Fibroblast of skin of back (primary cell): ENCODE measurements at regions not wholly inside any gene's neighbourhood (a gene's known extent, or its start where the extent isn't known, plus 50 kb on each side); places are given as distances from the start of the nearest gene placed in this dataset.

Experiments used
- DNase-seq: peaks from one replicate; pipeline ENCODE4 v3.0.0-alpha.2; 2013

DNA sequence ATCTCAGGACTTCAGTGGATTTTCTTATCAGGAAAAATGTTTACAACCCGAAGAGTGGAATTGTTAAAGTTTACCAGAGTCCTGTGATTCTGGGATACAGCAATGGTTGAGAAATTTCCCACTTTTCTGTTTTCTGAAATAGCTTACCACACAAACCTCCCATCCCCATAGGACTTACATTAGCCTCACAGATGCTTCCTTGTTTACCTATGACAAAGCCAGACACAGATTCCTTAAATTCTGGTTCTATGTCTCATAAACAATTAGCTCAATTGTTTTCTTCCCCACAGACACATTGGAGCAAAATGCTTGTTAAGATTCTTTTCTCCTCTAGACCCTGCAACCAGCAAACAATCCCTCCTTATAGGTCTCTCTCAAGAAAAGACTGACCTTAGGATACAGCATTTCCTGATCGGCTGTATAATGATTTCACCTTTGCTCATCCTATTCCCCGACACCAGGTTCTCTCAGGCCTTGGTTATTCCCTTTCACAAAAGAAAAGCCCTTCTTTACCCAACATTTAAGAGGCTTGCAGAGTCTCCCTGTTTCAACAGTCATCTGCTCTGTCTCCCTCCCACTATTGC is 886.2 kb downstream of the ARAP2 start:
- no peak for DNase-seq

DNA sequence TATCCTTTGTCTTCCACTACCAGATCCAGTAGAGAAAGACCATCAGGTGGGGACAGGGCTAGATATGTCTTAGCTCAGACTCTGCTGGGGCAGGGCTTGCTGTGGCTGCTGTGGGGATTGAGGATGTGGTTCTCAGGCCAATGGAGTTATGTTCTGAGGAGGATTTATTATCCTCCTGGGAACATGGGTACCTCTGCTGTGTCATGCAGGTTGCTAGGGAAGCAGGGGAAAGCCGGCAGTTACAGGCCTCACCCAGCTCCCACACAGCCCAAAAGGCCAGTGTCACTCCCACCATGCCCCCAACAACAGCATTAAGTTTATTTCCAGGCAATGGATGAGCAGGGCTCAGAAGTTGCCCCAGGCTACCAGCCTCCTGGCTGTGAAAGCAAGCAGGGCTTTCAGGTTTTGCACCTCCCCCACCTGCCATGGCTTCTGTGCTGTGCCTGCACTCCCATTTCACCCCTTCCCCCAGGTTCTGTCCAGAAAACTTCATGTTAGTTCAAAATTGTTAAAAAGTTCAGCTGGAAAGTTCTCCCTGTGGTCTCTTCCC is 879.9 kb downstream of the ARAP2 start:
- no peak for DNase-seq

DNA sequence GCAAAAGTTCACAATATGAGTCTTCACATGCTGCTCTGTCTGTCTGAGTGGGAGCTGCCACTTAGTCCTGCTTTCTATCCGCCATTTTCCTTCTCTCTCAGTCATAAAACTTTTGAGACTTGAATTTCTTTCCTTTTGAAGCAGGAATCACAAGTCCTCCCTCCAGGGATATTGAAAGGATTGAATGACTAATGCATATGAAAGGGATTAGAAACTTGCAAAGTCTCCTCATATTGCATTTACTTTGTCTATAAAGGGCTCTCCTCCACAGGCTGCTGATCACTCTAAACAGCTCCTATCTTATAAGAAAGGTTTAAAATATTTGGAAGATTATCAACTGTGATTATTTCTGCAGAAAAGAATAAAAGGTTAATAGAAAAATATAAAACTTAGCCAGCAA is 879.1 kb downstream of the ARAP2 start:
- DNase-seq: no peak

DNA sequence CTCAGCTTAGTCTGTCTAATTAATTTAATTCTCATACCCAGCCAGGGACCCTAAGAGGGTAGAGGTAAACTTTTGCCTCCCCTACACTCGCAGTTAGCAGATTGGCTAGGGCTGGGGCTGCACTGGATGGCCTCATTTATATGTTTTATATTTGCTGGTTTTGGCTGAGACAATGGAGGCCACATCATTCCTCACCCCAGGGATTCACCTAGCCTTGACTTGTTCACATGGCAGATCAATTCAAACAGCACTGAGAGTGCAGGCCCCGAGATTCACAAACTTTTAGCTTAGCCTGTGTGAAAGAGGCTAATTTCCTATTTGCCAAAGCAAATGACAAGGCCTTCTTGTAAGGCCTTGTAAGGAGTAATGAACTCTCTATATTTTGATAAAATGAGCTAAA is 844.4 kb downstream of the ARAP2 start:
- DNase-seq: no peak

DNA sequence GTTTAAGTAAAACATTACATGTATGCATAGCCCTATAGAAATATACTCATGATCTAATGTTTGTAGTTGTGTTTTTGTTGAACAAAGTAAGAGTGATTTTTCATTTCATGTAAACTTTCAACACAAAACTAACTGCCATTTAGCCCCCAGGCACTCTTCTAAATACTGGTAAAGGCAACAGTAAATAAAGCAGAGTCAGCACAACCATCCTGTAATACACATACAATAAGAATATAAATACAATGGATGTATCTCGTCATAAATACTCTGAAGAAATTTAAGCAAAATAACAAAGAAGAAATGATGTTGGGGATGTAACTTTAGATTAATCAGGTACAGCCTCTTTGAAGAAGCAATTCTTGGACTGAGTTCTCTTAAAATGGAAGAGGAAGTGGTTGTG is 821.2 kb downstream of the ARAP2 start:
- DNase-seq: no peak

DNA sequence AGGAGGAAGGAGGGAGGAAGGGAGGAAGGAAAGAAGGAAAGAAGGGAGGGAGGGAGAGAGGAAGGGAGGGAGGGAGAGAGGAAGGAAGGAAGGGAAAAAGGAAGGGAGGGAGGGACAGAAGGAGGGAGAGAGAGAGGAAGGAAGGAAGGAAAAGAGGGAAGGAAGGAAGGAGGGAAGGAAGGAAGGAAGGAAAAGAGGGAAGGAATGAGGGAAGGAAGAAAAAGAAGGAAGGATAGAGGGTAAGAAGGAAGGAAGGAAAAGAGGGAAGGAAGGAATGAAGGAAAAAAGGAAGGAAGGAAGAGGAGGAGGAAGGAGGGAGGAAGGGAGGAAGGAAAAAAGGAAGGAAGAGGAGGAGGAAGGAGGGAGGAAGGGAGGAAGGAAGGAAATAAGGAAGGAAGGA is 796.8 kb downstream of the ARAP2 start:
- DNase-seq: no peak

DNA sequence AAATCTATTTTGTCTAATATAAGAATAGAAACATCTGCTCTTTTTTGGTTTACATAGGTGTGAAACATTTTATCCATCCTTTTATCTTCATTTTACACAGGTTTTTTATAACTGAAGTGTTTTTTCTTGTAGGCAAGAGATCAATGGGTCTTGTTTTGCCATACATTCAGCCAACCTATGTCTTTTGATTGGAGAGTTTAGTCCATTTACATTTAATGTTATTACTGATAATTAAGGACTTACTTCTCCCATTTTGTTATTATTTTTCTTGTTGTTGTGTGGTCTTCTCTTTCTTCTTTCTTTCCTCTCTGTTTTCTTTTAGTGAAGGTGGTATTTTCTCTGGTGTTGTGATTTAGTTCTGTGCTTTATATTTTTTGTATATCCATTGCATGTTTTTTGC is 785.3 kb downstream of the ARAP2 start:
- no peak for DNase-seq

DNA sequence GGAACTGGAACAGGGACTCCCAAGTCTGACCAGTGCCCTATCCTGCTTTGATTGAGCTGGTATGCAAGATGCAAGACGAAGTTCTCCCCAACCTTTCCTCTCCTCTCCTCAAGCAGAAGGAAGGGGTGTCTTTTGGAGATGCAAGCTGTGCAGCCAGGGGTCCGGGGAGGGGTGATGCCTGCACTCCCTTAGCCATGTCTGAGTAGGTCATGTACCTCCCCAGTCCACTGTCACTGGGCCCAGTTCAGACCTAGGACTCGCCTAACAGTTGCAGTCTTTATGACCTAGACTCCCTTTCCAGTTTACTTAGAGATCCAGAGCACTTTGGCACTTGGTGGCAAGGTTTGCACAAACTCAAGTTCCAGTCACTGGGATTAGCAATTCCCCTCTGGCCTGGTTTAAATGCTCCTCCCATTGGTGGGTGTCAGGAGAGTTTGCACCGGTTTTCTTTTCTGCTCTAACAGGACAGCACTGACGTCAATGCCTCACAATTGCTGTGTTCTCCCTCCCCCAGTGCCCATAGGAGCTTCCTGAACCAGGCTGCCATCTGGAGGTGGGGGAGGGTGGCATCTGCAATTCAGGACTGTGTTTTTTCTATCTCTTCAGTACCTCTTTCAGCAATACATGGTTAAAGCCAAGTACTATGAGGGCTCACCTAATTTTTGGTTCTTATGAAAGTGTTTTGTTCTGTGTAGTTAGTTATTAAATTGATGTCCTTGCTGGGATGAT is 782.2 kb downstream of the ARAP2 start:
- DNase-seq: no peak

DNA sequence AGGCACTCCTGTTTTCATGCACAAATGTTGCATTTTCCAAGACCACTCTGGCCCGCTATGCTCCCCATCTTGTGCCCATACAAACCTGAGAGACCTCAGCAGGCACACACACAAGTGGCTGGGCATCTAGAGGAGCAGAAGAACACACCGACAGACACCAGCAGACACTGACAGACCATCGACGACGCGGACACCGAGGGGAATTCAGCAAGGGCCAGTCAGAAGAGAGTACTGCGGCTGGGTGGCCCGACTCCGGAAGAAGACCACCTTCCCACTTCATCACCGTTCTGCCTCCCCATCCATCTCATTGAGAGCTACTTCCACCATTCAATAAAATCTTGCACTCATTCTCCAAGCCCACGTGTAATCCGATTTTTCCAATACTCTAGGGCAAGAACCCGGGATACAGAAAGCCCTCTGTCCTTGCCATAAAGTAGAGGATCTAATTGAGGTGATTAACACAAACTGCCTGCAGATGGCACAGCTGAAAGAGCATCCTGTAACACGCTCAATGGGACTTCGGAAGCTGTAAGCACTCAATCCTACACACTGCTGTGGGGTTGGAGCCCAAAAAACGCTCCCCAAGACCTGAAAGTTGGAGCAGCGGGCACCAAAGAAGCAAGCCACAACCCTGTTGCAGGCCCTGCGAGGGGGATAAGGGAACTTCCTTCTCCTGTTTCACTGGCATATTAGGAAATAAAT is 780.9 kb downstream of the ARAP2 start:
- no peak for DNase-seq

DNA sequence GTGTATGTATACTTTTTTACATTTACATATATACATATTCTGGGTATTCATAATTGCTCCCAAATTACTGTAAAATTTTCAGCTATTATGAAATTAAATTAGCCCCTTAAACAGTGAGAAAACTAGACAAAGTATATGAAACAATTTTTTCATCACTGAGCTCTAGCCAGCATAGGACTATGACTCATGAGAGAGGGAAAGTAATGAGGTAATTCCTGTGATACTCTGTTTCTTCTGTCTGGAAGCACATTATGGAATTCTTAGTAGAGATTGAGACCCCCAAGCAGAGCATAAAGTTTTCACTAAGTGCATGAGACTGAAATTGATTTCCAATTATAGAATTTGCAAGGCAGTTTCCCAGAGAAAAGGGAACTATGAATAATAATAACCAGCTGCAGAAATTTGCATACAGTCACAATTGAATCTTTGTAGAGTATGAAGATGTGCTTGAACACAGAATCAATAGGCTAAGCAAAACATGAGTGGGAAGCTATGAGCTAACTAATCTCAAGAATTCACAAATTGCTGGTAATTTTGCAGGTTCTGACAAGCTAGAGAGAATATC is 779.3 kb downstream of the ARAP2 start:
- DNase-seq: no peak

DNA sequence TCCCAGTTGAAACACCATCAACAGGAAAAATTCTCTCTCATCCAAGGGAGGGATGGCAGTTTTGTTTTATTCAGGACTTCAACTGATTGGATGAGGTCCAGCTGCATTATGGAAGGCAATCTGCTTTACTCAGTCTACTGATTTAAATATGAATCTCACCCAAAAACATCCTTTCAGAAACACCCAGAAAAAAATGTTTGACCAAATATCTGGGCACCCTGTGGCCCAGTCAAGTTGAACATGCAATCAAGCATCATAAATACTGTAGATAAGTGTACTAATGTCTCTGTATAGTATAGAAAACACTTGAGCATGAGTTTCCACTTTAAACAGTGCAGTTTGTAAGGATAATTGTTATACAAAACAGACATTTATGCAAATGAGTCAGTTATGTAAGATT is 753.2 kb downstream of the ARAP2 start:
- no peak for DNase-seq

DNA sequence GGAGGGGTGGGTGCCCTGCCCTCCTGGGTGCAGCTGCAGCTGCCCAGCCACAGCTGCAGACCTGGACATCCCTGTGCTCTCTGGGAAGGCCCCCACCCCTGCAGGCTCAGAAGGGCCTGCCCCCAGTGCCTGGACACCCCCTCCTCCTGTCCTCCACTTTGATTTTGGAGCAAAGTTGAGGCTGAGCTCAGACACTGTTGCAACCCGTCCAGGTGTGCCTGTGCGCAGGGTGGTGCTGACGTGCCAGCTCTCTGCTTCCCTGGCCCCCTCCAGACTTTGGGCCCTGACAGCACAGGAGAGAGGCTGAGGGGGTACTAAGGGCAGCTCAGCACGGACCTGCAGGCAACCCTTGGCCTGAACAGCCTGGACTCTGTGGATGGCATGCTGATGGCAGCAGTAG is 750.3 kb downstream of the ARAP2 start:
- no peak for DNase-seq

DNA sequence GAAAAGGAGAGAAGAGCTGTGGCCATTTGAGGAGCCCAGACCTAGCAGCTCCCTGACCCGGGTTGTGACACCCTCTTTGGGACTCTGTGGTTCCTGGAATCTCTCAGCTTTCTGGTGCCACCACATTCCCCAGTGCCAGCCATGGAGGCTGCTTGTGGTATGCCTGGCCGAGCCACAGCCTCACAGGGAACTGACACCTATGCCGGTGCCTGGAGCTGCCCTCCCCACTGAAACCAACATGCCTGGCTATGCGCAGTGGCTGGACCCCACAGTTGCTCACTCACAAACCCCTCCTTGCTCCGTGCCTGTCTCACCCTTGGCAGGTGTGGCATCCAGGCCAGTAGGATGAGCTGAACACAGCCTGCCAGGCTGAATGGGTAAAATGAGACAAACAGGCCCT is 749.4 kb downstream of the ARAP2 start:
- DNase-seq: no peak

DNA sequence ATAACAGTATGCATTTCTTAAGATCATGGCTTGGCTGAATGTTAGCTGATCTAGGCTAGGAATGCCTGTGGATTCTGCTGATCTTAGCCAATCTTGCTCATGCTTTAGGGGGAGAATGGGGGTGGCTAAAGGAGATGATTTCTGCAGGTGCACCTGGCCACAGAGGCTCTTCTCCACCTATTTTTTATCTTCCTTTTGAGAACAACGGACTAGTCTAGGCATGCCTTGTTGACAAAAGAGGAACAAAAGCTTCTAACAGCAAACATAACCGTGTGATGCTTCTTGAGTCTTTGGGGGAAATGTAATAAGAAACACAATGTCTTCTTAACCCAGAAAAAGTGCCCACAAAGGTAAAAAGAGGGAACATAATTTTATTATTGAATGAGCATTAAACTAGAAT is 743.5 kb downstream of the ARAP2 start:
- DNase-seq: no peak

DNA sequence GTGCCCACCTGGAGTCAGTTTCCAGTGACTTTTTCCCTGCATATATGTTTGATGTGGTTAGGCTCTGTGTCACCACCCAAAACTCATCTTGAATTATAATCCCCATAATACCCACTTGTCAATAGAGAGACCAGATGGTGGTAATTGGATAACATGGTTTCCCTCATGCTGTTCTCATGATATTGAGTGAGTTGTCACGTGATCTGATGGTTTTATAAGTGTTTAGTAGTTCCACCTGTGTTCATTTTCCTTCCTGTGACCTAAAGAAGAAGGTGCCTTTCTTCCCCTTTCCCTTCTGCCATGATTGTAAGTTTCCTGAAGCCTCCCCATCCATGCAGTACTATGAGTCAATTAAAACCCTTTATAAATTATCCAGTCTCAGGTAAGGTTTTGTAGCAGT is 740.9 kb downstream of the ARAP2 start:
- no peak for DNase-seq

DNA sequence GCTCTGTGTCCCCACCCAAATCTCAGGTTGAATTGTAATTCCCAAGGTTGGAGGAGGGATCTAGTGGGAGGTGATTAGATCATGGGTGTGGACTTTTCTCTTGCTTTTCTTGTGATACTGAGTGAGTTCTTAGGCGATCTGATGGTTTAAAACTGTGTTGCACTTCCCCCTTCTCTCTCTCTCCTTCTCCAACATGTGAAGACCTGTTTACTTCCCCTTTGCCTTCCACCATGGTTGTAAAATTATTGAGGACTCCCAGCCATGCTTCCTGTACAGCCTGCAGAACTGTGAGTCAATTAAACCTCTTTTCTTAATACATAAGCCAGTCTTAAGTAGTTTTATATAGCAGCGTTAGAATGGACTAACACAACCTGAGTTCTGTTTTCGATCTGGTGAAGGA is 738.2 kb downstream of the ARAP2 start:
- no peak for DNase-seq

DNA sequence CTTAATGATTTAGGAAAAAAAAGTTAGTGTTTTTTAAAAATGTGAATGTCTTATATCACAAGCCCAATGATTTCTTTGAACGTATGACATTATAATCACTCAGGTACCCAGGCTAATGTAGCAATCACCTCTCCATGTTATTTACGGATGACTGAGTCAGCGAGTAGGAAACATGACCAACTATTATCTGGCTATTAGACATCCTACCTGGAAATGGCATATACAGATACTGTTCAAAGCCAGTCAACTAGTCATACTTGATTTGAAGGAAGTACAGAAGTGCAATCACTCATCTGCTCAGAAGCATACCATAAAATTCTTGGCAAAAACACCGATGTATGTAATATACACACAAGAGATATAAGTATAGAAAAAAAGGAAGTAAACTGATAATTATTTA is 732.5 kb downstream of the ARAP2 start:
- DNase-seq: no peak

DNA sequence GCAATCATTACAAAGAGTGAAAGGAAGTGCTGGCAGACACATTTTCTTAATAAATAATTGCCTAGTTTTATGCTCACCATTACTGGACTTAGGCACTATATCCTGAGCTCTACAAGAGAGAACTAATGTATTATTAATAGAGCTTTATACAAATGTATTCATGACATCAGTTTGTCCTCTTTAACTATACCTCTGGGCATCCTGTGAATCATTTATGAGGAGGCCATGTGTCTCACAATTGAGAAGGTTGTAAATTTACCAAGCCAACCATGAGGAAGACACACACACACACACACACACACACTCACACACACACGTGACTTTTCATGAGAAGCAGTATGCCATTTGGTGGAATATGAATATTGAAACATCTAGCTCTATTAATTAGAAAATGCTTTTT is 728.2 kb downstream of the ARAP2 start:
- no peak for DNase-seq

DNA sequence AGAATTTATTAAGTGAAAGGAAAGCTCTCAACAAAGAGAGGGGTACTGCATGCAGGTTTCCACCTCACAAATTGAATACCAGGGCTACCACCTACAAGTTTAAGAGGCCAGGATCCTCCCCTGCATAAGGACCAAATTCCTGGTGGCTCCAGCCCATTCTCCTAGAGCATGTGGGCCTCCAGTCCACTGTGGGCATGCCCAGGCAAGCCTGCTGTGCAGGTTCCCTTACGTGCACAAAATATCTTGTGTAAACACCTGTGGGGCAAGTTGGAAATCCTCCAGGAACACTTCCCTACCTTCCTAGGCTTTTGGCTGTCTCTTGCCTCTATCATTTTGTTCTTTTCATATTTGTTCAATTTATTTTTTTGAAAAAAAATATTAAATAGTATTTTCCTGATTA is 724.3 kb downstream of the ARAP2 start:
- no peak for DNase-seq

DNA sequence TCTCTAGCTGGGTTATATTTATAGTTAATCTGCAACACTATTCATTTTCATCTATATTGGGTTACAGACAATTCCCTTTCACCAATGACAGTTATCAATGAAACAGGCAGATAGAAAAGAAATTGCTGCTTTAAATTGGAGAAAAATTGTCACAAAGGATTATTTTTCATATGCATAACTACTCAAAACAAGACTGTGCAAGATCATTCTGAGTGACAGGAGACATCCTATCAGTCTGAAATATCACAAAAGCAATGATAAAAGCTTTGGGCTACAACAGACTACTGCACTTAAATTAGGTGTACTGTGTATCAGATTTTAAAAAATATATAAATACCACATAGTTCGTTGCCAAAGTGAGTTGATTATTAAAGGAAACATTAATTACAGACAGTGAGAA is 722.6 kb downstream of the ARAP2 start:
- DNase-seq: no peak

DNA sequence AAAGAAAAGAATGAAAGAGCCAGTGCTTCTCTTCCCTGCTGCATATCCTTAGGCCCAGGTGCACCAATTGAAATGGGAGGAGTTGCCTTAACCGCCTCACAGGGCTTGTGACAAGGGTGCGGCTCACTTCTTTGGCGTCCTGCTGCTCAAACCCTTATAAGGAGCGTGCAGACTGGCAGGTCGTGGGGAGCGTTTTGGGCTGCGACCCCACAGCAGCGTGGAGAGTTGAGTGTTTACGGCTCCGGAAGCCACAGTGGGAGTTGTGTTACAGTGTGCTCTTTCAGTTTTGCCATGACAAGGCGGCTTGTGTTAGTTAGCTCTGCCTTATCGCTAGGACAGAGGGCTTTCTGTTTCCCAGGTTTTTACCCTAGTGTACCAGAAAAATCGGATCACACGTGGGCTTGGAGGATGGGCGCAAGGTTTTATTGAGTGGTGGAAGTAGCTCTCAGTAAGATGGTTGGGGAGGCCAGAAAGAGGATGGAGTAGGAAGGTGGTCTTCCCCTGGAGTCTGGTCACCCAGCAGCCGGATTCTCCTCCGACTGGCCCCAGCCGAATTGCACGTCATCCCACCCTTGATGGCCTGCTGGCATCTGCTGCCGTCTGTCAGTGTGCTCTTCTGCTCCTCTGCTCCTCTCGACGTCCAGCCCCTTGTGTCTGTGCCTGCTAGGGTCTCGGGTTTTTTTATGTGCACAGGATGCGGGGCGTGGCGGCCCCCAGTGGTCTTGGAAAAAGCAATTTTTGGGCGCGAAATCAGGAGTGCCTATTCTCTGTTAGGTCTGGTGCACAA is 718.9 kb downstream of the ARAP2 start:
- DNase-seq: no peak

DNA sequence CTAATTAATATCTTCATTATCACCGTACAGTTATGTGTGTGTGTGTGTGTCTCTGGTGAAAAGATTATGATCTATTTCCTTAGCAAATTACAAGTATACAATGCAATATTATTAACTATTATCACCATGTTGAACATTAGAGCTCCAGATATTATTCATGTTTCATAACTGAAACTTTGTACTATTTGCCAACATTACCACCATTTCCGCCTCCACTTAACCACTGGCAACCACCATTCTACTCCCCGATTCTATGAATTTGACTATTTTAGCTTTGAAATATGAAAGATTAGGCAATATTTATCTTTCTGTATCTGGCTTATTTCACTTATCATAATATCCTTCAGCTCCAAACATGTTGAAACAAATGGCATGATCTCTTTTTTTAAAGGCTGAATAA is 717.9 kb downstream of the ARAP2 start:
- no peak for DNase-seq

DNA sequence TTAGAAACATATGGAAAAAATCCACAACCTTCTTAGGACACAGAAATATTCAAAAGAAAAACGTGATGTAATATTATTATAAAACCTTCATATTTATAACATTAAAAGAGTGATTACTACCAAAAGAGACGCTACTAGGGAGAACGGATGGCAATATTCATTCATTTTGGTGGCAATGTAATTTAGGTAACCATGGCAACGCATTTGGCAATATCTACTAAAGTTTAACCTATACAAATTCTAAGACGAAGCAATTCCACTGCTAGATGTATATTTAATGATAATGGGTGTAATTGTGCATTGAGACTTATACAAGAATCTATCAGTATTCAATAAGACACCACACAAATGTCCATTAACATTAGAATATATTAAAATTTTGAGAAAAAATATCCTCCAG is 709.4 kb downstream of the ARAP2 start:
- no peak for DNase-seq
